ES-I3 (cell line): ENCODE measurements at regions not wholly inside any gene's neighbourhood (a gene's known extent, or its start where the extent isn't known, plus 50 kb on each side); places are given as distances from the start of the nearest gene placed in this dataset.

Experiments
- H3K36me3 ChIP-seq: 2 replicates; pipeline ENCODE4 v1.6.1; 2013; ENCODE audit warnings: mild to moderate bottlenecking, low read length, control low read depth, moderate library complexity; ENCODE audit not compliant: insufficient read depth
- H3K4me1 ChIP-seq: 2 replicates; pipeline ENCODE4 v1.6.1; 2013; ENCODE audit warnings: mild to moderate bottlenecking, control low read depth, low read length; ENCODE audit not compliant: insufficient read depth
- H3K9ac ChIP-seq: 2 replicates; pipeline ENCODE4 v1.6.1; 2013; ENCODE audit warnings: low read depth, mild to moderate bottlenecking, low read length, moderate library complexity
- H3K9me3 ChIP-seq: 2 replicates; pipeline ENCODE4 v1.6.1; 2013; ENCODE audit warnings: mild to moderate bottlenecking, low read length, moderate library complexity; ENCODE audit not compliant: control insufficient read depth, insufficient read depth

- peaks cover 24% of the 10 kb centered on the region for H3K4me1 ChIP-seq
- H3K9ac ChIP-seq, result no peak overlapping the region
- no peaks in the 10 kb centered on the region for H3K36me3 ChIP-seq
Measured at GRCh38 chr9:78543353-78543752, 246.4 kb downstream of the PSAT1 start.

GRCh38 chr9:78544230-78544629, 247.3 kb downstream of the PSAT1 start:
- Histone ChIP-seq H3K9me3 (no peaks in the 10 kb centered on the region; the same call in 1 of the 2 replicates), H3K4me1 (peaks cover 24% of the 10 kb centered on the region), H3K36me3 (no peaks in the 10 kb centered on the region), H3K9ac (no peak overlapping the region)

More at GRCh38 chr9:78543353-78543752, 246.4 kb downstream of the PSAT1 start:
- H3K9me3 ChIP-seq, result no peaks in the 10 kb centered on the region; the same call in 1 of the 2 replicates

- Histone ChIP-seq H3K4me1 (peaks cover 13% of the 10 kb centered on the region), H3K9me3 (no peaks in the 10 kb centered on the region; the same call in 1 of the 2 replicates), H3K9ac (no peak overlapping the region), H3K36me3 (no peaks in the 10 kb centered on the region)
Measured at GRCh38 chr9:78547831-78548230, 250.9 kb downstream of the PSAT1 start.

- no peak overlapping the region for H3K9ac ChIP-seq
- H3K36me3 ChIP-seq, result no peaks in the 10 kb centered on the region
- H3K9me3 ChIP-seq, result no peaks in the 10 kb centered on the region; the same call in 1 of the 2 replicates
- peaks cover 7% of the 10 kb centered on the region for H3K4me1 ChIP-seq
Measured at GRCh38 chr9:78548670-78549069, 251.7 kb downstream of the PSAT1 start.

GRCh38 chr9:78549711-78550110, 252.8 kb downstream of the PSAT1 start:
- Histone ChIP-seq H3K36me3 (no peaks in the 10 kb centered on the region), H3K9ac (no peak overlapping the region), H3K9me3 (no peaks in the 10 kb centered on the region; the same call in 1 of the 2 replicates), H3K4me1 (no peaks in the 10 kb centered on the region)

- Histone ChIP-seq H3K4me1 (no peaks in the 10 kb centered on the region), H3K9me3 (no peaks in the 10 kb centered on the region), H3K9ac (no peak overlapping the region), H3K36me3 (no peaks in the 10 kb centered on the region)
Measured at GRCh38 chr9:78552802-78553201, 255.9 kb downstream of the PSAT1 start.

GRCh38 chr9:78557540-78557939, 260.6 kb downstream of the PSAT1 start:
- Histone ChIP-seq H3K36me3 (no peaks in the 10 kb centered on the region), H3K9me3 (no peaks in the 10 kb centered on the region), H3K4me1 (no peaks in the 10 kb centered on the region), H3K9ac (no peak overlapping the region)

- H3K9ac ChIP-seq, result no peak overlapping the region
- no peaks in the 10 kb centered on the region for H3K36me3 ChIP-seq
- no peaks in the 10 kb centered on the region for H3K9me3 ChIP-seq
- no peaks in the 10 kb centered on the region for H3K4me1 ChIP-seq
Measured at GRCh38 chr9:78559449-78559885, 262.5 kb downstream of the PSAT1 start.

- no peaks in the 10 kb centered on the region for H3K9me3 ChIP-seq
Measured at GRCh38 chr9:78562021-78562420, 265.1 kb downstream of the PSAT1 start.

GRCh38 chr9:78563269-78563668, 266.3 kb downstream of the PSAT1 start:
- Histone ChIP-seq H3K4me1 (no peaks in the 10 kb centered on the region), H3K9me3 (no peaks in the 10 kb centered on the region), H3K9ac (no peak overlapping the region), H3K36me3 (no peaks in the 10 kb centered on the region)

More at GRCh38 chr9:78562021-78562420, 265.1 kb downstream of the PSAT1 start:
- no peaks in the 10 kb centered on the region for H3K36me3 ChIP-seq
- H3K9ac ChIP-seq, result no peak overlapping the region
- H3K4me1 ChIP-seq, result no peaks in the 10 kb centered on the region

- H3K9me3 ChIP-seq, result no peaks in the 10 kb centered on the region
- H3K9ac ChIP-seq, result no peak overlapping the region
- no peaks in the 10 kb centered on the region for H3K36me3 ChIP-seq
- H3K4me1 ChIP-seq, result no peaks in the 10 kb centered on the region
Measured at GRCh38 chr9:78565481-78565880, 268.6 kb downstream of the PSAT1 start.

- Histone ChIP-seq H3K9me3 (no peaks in the 10 kb centered on the region), H3K36me3 (no peaks in the 10 kb centered on the region), H3K4me1 (no peaks in the 10 kb centered on the region), H3K9ac (no peak overlapping the region)
Measured at GRCh38 chr9:78566521-78566920, 269.6 kb downstream of the PSAT1 start.

- no peaks in the 10 kb centered on the region for H3K4me1 ChIP-seq
- no peak overlapping the region for H3K9ac ChIP-seq
- no peaks in the 10 kb centered on the region for H3K36me3 ChIP-seq
- H3K9me3 ChIP-seq, result no peaks in the 10 kb centered on the region
Measured at GRCh38 chr9:78566948-78567675, 270.2 kb downstream of the PSAT1 start.

- Histone ChIP-seq H3K9ac (no peak overlapping the region), H3K4me1 (no peaks in the 10 kb centered on the region), H3K36me3 (no peaks in the 10 kb centered on the region), H3K9me3 (no peaks in the 10 kb centered on the region)
Measured at GRCh38 chr9:78567693-78568092, 270.8 kb downstream of the PSAT1 start.

- no peaks in the 10 kb centered on the region for H3K36me3 ChIP-seq
- H3K9ac ChIP-seq, result no peak overlapping the region
- H3K9me3 ChIP-seq, result no peaks in the 10 kb centered on the region
Measured at GRCh38 chr9:78568774-78569173, 271.8 kb downstream of the PSAT1 start.

More at GRCh38 chr9:78568774-78569173, 271.8 kb downstream of the PSAT1 start:
- H3K4me1 ChIP-seq, result no peaks in the 10 kb centered on the region
